Left kidney (tissue), 1 donor: ENCODE measurements at regions not wholly inside any gene's neighbourhood (a gene's known extent, or its start where the extent isn't known, plus 50 kb on each side); places are given as distances from the start of the nearest gene placed in this dataset.

ENCODE experiments used
- DNase-seq: peaks from one replicate; pipeline ENCODE4 v3.0.0-alpha.2; 2013

DNA sequence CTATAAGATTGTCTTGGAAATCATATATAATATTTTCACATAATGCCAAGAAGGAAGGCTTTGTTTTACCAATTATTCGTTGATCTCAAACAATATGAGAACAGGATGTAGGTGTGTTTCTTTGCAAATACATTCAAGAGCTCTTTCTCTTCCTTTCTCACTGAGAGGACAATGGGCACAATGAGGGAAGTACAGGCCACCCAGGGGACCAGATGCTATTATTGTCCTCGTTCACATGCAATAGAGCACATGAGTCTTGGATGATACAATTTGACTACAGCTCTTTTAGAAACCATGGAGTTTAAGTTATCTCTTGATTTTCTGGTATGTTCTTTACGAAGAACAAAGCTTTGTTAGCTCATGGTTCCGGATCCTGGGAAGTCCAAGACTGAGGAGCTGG lies 323.7 kb upstream of the KLF6 start:
- DNase-seq = no peak

DNA sequence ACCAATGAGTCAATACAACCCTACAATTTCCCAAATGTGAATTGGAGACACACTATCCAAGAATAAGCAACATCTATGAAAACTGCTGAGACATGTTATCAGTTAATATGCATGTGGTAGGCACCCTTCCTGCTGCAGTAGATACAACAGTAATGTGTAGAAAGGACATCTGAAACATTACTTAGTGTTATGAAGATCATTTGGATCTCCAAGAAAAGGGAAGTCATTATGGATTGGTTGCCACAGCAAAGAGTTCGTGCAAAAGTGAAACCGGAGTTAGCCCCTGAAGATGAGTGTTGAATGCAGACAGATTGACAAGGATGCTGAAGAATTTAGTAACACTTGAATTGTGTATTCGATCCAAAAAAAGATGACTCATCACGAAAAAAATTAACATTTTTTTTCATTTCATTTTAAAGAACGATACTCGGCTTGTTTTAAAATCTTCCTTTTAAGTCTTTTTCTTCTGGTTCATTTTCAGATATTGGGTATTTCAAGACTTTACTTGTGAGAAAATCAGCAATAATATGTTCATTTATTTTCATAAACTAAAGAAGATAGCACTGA lies 322.4 kb upstream of the KLF6 start:
- DNase-seq = no peak

- no peak for DNase-seq
Observed at GRCh38 chr10:4103603-4104002, 318.6 kb upstream of the KLF6 start.

- DNase-seq = no peak
Observed at GRCh38 chr10:4102802-4103344, 317.9 kb upstream of the KLF6 start.

DNA sequence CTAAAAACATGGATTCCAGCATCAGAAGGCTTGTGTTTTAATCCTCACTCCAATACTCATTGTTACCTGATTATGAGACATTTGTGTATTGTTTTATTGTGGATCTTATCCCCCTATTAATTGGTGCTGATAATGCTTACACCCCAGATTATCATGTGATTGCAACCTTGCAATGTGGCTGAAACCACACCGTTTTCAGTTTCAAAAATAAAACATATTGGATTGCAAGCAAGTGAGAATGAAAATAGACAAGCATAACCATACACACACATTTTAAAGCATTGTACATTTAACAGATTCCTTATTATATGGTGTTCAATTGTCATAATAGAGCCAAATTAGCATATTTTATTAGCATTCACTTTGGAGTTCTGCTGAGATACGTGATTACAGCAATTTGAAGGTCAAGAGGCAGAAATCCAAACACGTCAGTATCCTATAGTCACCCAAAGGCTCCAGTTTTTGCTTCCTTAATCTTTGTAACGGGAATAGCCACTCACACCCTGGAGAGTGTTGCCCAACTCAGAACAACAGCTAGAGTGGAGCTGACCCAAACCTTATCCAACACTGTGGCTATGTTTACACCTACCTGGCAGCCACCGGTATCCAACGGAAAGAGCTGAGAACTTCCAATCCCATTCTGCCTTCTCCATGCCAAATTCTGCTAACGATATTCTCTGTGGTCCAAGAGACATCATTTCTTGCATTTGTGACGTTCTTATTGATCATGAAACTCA lies 317.1 kb upstream of the KLF6 start:
- DNase-seq = no peak

DNA sequence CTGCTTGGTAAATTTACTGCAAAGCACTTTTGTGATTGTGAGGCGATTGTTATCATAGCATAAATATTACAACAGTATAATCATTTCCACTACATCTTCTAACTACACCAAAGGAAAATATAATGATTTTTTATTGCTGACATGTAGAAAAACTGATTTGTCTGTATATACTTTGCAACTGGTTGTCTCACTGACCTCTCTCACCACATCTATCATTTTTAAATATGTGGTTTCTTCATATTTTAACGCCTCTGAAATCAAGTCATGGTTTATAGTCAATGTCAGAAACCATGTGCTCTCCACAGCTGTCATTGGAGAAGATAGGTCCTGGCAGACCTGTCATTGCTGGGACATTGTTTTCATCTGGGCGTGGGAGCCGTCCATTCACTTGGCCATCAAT lies 315.4 kb upstream of the KLF6 start:
- no peak for DNase-seq

- DNase-seq = no peak
Observed at GRCh38 chr10:4099202-4099601, 314.2 kb upstream of the KLF6 start.

DNA sequence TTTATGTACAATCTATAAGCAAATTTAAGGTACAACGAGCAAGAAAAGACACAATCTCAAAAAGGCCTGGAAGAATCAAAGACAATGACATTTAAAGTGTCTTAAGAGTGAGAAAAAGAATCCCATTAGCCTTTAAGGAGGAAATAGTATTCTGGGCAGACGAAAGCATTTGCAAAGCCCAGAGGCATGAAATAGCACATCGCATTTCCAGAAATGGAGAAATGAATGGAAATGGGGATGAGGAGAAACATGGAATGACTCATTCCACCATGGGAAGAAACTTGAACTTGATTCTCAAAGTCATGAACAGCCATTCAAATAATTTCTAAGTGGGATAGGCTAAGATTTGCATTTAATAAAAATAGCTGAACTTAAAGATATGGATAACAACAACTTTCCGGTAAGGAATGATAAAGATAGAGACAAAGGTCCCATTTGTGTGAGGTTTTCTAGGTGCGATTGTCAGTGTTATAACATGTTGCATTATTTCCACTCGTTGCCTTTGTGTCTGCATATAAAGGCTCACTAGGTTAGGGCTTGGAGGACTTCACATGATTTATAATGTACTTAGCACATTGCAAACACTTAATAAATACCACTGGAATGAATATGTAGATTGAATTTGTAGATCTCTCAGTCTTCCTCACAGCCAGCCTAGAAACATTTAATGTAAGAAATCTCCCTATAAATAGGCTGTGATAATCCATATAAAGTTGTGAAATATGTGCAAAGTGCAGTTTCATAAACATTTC lies 310.3 kb upstream of the KLF6 start:
- DNase-seq = no peak

GRCh38 chr10:4094751-4095150 lies 309.7 kb upstream of the KLF6 start:
- DNase-seq = no peak

DNA sequence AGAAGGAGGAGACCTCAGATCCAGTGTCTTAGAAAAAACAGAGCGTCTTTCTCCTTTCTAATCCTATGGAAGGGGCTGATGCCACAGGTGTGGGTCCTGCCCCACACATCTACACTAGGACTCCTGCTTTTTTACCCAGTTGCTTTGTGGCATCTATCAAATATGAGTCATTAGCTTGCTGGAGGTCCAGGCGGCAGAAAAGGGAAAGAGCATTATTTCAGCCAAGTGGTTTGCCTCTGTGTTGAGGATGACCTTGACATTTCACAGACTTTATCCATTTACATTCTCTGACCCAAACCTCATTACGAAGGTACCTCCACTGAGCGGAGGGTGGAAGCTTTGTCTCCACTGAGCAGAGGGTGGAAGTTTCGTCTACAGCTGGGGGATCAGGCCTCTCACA lies 308.4 kb upstream of the KLF6 start:
- DNase-seq = no peak

DNA sequence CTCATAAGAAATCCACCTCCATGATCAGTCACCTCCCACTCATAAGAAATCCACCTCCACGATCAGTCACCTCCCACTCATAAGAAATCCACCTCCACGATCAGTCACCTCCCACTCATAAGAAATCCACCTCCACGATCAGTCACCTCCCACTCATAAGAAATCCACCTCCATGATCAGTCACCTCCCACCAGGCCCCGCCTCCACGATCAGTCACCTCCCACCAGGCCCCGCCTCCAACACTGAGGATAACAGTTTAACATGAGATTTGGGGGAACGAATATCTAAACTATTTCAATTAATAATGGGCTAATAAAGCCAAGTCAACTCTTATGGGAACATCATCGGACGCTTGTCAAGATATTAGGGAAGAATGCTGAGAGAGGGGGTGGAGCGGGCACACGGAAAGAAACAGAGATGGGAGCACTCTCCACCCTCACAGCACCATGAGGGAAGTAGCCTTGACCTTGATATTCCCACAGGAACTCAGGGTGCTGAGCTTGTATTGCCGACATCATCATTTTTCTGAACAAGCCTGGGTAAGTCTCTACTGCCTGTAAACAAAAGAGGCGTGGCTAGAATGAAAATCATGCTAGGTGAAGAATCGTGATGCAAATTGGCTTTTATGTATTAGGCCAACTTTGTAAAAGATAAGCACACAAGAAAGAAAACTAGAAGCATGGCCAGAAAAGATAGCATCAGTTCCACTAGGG lies 303.5 kb upstream of the KLF6 start:
- no peak for DNase-seq

DNA sequence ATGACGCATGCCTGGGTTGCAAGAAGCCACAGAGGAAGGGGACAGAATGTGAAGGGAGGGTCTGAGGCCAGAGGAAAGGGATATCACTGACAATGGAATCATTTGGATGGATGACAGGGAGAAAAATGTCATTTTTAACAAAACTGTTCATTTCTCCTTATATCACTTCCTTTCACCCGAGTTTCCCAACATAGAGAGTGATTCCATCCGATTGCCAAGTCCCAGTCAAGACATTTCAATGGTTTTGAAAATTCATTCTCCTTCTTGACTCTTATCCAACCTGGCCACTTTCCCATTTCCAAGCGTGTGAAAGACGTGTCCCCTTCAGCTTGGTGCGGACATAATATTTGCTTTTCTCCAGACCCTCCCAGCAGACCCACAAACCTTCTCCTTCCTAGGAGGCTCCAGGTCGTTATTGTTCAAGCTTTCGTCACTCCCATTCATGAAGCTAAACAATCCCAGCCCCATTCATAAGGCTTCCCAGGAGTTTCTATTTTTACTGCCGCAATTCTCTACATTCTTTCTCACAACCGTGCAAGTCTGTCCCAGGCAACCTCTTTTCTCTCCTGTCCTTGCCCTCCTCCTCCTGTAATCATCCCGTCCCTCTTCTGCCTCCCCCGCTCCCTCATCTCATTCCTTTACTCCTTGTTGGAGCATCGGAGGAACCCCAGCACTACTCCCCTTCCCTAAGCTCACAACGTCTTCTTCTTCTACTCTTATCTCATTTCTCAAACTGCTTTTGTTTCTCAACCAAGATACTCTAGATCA lies 301.3 kb upstream of the KLF6 start:
- no peak for DNase-seq

DNA sequence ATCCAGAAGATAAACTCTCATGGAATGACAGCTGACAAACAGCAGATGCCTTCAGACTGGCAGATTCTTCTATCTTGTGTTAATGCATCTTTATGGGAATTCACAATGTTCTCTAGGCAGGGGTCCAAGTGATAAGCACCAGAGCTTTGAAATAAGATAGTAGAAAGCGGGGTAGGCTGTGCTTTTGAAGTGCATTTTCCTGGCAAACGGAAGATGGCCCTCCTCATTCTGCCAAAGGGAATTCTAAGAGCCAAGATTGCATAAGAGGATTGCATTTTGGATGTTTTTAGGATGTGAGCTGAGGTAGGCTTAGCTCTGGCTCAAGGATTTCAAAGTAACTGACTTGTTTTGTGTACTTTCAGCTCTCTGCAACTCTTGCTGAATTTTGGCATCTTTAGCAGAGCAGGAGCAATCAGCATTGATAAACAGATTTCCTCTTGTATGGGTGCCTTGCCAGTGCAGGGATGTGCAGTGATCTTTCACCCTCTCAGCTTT lies 298.5 kb upstream of the KLF6 start:
- DNase-seq = no peak

- DNase-seq = no peak
Observed at GRCh38 chr10:4082861-4083260, 297.9 kb upstream of the KLF6 start.

DNA sequence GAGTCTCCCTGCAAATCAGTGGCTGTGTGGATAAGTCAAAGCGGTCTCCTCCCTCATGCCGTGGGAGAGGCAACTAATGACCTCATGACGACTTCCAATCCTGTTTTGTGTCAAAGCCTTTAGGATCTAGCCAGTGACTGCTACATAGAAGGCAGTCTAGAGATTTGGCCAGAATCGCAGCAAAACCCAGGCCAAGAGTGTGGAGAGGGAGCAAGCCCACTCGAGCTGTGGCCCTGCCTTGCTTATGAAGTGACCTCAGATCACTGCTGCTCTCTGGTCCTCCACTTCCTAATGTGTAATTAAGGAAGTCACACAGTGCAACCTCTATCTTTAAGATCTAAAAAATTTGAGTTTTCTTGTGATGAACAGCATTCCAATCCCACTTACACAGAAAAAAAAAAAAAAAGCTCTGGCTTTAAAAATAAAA lies 296.7 kb upstream of the KLF6 start:
- no peak for DNase-seq

- DNase-seq = no peak
Observed at GRCh38 chr10:4080225-4080805, 295.3 kb upstream of the KLF6 start.

- no peak for DNase-seq
Observed at GRCh38 chr10:4079803-4080202, 294.8 kb upstream of the KLF6 start.

DNA sequence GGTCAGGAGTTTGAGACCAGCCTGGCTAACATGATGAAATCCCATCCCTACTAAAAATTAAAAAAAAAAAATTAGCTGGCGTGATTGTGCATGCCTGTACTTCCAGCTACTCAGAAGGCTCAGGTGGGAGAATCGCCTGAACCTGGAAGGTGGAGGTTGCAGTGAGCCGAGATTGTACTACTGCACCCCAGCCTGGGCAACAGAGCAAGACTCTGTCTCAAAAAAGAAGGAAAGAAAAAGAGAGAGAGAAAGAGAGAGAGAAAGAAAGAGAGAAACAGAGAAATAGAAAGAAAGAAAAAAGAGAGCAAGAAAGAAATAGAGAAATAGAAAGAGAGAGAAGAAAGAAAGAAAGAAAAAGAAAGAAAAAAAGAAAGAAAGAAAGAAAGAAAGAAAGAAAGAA lies 292.8 kb upstream of the KLF6 start:
- no peak for DNase-seq

GRCh38 chr10:4076983-4077382 lies 292.0 kb upstream of the KLF6 start:
- no peak for DNase-seq

- no peak for DNase-seq
Observed at GRCh38 chr10:4075443-4075842, 290.4 kb upstream of the KLF6 start.
